Ovary (tissue), 7 donors: ENCODE measurements at regions not wholly inside any gene's neighbourhood (a gene's known extent, or its start where the extent isn't known, plus 50 kb on each side); places are given as distances from the start of the nearest gene placed in this dataset.

Source experiments
- DNase-seq, 5 donors: peaks; one replicate each; pipeline ENCODE4 v3.0.0-alpha.2; 2019 to 2020
- H3K27ac ChIP-seq, 2 donors: fragments of 200-600 bp; one replicate each; pipeline versions ENCODE4 v1.5.1 to v1.8.0; 2019 to 2022
- H3K27me3 ChIP-seq: fragments of 200-600 bp; one replicate; pipeline ENCODE4 v1.8.0; 2022
- H3K36me3 ChIP-seq: fragments of 200-600 bp; sonication (generic); one replicate; pipeline ENCODE4 v1.5.1; 2019
- H3K4me1 ChIP-seq: one replicate; pipeline ENCODE4 v1.8.1; 2013; ENCODE audit warnings: mild to moderate bottlenecking, moderate library complexity; ENCODE audit not compliant: insufficient read depth
- H3K4me3 ChIP-seq: fragments of 200-600 bp; sonication (generic); one replicate; pipeline ENCODE4 v1.5.1; 2017
- H3K9me3 ChIP-seq, 2 donors: fragments of 200-600 bp in 1 of 2; sonication (generic) in 1 of 2; one replicate each; pipeline versions ENCODE4 v1.5.1 to v1.8.1; 2013 to 2019; ENCODE audit warnings: mild to moderate bottlenecking in 1 of 2, moderate library complexity in 1 of 2
- EP300 ChIP-seq: sonication (generic); formaldehyde crosslinking; IDR thresholded peaks from one replicate; pipeline ENCODE4 v1.6.1; 2017; ENCODE audit warnings: antibody characterized with exemption
- POLR2A ChIP-seq: fragments of 450-650 bp; IDR thresholded peaks from one replicate; pipeline ENCODE4 v1.6.1; 2017; ENCODE audit warnings: antibody characterized with exemption, mild to moderate bottlenecking, moderate library complexity
- WGBS, 3 donors: extraction: QIAGEN DNeasy Blood & Tissue Kit in 1 of 3; methylation state at CpG; one replicate each; pipeline versions ENCODE4 v1.1.5 to v1.1.7; 2013 to 2017; 5-methylcytosine and 5-hydroxymethylcytosine counted together
- intact Hi-C, 4 donors: fragments of 100-400 bp; cut with DNase I; formaldehyde crosslinking; loops; one replicate each; pipeline versions ENCODE4 v1.11.0 to v1.15.1; 2022 to 2023
- TF ChIP-seq, protein P1 (sequence below), 3 donors: fragments of 450-650 bp in 2 of 3; fragments of 200-600 bp in 1 of 3; IDR thresholded peaks; one replicate each; pipeline versions ENCODE4 v1.5.1 to v1.8.0; 2016 to 2022; ENCODE audit warnings: antibody characterized with exemption in 3 of 3, mild to moderate bottlenecking in 1 of 3
- donor health status: DM: no; HTN: no; CAD: no; lungs with moderate emphysema.
- donor health status: DM: no; HTN: no; CAD: no.
- donor health status: Bipolar disorder and iron deficiency.
- donor health status: DM: no; HTN: no; CAD: no.
- donor health status: DM: yes; HTN: yes; CAD: no.

DNA sequence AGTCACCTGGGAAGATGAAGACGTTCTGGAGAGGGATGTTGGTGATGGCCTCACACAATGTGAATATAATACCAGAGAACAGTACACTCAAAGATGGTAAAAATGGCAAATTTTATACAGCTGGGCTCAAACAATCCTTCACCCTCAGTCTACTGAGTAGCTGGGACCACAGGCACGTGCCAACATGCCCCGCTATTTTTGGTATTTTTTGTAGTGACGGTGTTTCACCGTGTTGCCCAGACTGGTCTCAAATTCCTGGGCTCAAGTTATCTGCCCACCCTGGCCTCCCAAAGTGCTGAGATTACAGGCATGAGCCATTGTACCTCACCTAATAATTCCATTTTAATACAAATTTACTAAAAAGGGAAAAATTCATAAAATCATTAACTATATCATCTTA, 280.3 kb upstream of the HSFY2 start:
- no peaks in the 10 kb centered on the region for H3K36me3 ChIP-seq
- no peak for TF ChIP-seq EP300
- TF ChIP-seq, protein P1, sequence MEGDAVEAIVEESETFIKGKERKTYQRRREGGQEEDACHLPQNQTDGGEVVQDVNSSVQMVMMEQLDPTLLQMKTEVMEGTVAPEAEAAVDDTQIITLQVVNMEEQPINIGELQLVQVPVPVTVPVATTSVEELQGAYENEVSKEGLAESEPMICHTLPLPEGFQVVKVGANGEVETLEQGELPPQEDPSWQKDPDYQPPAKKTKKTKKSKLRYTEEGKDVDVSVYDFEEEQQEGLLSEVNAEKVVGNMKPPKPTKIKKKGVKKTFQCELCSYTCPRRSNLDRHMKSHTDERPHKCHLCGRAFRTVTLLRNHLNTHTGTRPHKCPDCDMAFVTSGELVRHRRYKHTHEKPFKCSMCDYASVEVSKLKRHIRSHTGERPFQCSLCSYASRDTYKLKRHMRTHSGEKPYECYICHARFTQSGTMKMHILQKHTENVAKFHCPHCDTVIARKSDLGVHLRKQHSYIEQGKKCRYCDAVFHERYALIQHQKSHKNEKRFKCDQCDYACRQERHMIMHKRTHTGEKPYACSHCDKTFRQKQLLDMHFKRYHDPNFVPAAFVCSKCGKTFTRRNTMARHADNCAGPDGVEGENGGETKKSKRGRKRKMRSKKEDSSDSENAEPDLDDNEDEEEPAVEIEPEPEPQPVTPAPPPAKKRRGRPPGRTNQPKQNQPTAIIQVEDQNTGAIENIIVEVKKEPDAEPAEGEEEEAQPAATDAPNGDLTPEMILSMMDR (IDR thresholded peaks at IDR 0.05): no peak
- no peak for TF ChIP-seq POLR2A
- intact Hi-C loops: no loop called here
- no CpG with 5 or more reads among the region's 5 CpGs for WGBS, 3 donors
- no peak for DNase-seq
- no peaks in the 10 kb centered on the region for H3K9me3 ChIP-seq
- no peaks in the 10 kb centered on the region for H3K27me3 ChIP-seq
- H3K4me3 ChIP-seq: no peak overlapping the region
- H3K27ac ChIP-seq: no peak overlapping the region
- no peaks in the 10 kb centered on the region for H3K4me1 ChIP-seq

DNA sequence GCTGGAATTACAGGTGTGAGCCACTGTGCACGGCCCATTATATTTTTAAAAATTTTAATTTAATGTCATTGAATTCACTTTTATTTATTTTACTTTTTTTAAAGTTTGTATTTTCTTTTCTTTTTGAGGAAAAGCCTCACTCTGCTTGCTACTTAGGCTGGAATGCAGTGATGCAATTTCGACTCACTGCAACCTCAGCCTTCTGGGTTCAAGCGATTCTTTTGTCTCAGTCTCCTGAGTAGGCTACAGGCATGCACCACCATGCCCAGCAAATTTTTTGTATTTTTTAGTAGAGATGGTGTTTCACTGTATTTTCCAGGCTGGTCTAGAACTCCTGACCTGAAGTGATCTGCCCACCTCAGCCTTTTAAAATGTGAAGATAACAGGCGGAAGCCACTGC, 277.5 kb upstream of the HSFY2 start:
- Histone ChIP-seq H3K27ac (no peak overlapping the region), H3K4me1 (no peaks in the 10 kb centered on the region), H3K4me3 (no peak overlapping the region), H3K36me3 (no peaks in the 10 kb centered on the region), H3K9me3 (no peaks in the 10 kb centered on the region), H3K27me3 (no peaks in the 10 kb centered on the region)
- TF ChIP-seq, protein P1 (IDR thresholded peaks at IDR 0.05): no peak
- TF ChIP-seq POLR2A: no peak
- no peak for TF ChIP-seq EP300
- no CpG with 5 or more reads among the region's 4 CpGs for WGBS, 3 donors
- intact Hi-C loops: no loop called here
- no peak for DNase-seq

DNA sequence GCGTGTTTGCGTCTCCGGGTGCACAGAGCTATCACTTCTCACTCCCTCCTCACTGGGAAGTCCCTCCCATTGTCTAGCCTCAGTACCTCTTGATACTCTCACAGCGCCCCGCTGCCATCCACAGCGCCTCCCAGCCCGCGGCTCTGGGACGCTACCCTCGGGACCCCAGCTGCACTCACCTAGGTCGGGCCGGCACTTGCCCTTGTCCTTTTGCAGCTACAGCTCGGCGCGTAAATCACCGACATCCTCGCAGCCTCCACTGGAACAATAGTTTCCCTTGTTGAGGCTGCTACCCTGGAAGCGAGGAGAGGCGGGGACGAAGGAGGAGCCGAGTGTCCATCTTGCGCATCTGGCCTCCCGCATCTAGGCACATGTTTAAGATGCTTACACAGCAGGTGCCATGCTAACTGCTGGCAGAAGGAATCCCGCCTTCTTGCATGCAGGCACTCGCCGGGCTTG, 269.5 kb upstream of the HSFY2 start:
- no peak for DNase-seq
- intact Hi-C loops: no loop called here
- Histone ChIP-seq H3K4me1 (no peaks in the 10 kb centered on the region), H3K36me3 (no peaks in the 10 kb centered on the region), H3K4me3 (no peak overlapping the region), H3K27ac (no peak overlapping the region), H3K27me3 (no peaks in the 10 kb centered on the region), H3K9me3 (no peaks in the 10 kb centered on the region)
- WGBS, 3 donors: no CpG with 5 or more reads among the region's 26 CpGs
- TF ChIP-seq POLR2A (no peak), EP300 (no peak)
- TF ChIP-seq, protein P1 (IDR thresholded peaks at IDR 0.05): no peak

DNA sequence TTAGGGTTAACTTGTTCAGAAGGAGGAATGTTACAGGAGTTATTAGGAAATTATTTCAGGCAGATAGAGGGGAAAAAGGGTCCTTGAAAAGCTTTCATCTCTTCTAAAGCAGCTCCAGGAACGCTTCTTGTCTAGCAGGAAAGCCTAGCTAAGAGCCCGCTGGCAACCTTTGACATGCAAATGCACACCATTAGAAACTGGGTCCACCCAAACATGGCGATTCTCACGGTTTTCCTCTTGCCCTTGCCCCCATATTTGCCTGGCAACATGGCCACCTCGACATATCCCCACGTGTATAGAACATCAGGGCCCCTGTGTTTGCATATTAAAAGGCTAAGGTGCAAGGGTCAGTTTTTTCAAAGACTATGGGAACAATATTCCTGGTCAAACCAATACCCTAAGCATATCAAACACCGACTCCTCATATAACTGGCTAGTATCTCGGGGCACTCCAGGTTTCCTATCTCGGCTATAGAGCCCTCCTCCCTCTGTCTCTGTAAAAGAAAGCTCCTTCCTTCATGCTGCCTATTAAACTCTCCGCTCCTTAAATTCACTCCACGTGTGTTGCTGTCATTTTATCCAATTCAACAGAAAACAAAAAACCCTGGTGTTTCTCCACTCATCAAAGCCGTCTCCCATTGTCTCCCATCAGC, 268.9 kb upstream of the HSFY2 start:
- WGBS, 3 donors: no CpG with 5 or more reads among the region's 12 CpGs
- no peaks in the 10 kb centered on the region for H3K27me3 ChIP-seq
- intact Hi-C loops: no loop called here

More for the DNA sequence above, 268.9 kb upstream of the HSFY2 start:
- no peaks in the 10 kb centered on the region for H3K36me3 ChIP-seq
- no peak overlapping the region for H3K4me3 ChIP-seq
- no peaks in the 10 kb centered on the region for H3K4me1 ChIP-seq
- H3K9me3 ChIP-seq: no peaks in the 10 kb centered on the region
- no peak overlapping the region for H3K27ac ChIP-seq
- TF ChIP-seq EP300: no peak
- no peak for TF ChIP-seq POLR2A
- TF ChIP-seq, protein P1 (IDR thresholded peaks at IDR 0.05): no peak
- DNase-seq: no peak
